Nucleus accumbens (tissue), 56 donors: ENCODE measurements at regions not wholly inside any gene's neighbourhood (a gene's known extent, or its start where the extent isn't known, plus 50 kb on each side); places are given as distances from the start of the nearest gene placed in this dataset.
"Not testable (repeated sequence)": the region's sequence is repeated elsewhere in the genome, so short reads cannot be mapped to it uniquely, and the experiment has no call there.

Source experiments
- DNase-seq, 56 donors: peaks; one replicate each; lab custom pipeline; 2025; lab: John Stamatoyannopoulos, UW

- not testable (repeated sequence) for DNase-seq
Observed at GRCh38 chr1:95297906-95298305, 63.9 kb downstream of the RWDD3 start.

GRCh38 chr1:95301091-95301490 is 67.1 kb downstream of the RWDD3 start:
- no peak for DNase-seq

- no peak for DNase-seq
Observed at GRCh38 chr1:95301614-95302013, 67.6 kb downstream of the RWDD3 start.

GRCh38 chr1:95304803-95305202 is 70.8 kb downstream of the RWDD3 start:
- DNase-seq: no peak

DNA sequence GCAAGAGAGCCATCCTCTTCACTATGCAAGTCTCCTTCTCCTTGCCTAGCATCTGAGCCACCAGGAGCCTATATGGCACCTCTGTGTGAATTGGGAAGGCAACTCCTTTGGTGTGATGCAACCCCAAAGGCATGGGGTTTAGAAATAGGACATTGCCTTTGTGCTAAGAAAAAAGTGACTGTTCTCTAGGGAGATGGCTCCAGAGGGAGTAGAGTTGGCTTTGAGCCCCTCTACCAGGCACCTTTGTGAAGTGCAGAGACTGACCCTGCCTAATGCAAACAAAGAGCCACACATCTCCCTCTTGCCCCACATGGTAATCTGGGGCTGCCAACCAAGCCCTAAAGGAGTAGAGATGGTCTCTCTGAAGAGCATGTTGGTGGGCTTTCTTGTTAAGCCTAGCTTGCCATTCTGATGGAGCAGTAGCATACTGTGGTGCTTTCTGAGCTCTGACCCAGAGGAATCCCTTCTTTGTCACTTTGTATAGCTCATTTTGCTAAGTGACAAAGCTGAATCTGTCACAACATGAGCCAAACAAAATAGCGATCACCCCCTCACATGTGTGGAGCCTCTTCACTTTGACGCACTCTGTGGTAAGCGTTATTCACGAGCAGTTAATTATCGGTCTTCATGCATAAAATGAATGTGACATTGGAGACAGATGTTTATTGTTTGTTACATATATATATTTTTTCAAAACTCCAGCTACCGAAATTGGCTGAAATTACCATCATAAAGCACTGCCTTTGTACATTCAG is 74.4 kb downstream of the RWDD3 start:
- no peak for DNase-seq

GRCh38 chr1:95309031-95309471 is 75.0 kb downstream of the RWDD3 start:
- peak in 29 of 56 donors; percentile 4 to 56 (median 15) for DNase-seq

DNA sequence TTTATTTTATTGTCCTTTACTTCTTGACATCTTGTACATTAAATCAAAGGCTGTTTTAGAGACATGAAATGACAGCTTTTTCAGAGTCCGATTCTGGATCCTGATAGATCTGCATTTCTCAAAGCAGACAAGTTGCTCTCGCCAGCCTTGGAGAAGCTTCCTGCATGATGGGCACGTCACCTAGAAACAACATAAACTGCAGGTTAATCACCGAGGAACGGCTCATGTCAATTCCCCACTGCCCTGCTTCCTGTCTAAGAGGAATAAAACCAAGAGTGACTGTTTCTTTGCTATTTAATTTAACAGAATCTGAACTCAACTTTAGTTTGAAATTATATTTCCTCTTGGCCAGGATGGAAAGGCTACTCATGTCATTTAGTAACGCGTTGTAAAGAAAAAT is 77.0 kb downstream of the RWDD3 start:
- DNase-seq: no peak

GRCh38 chr1:95311762-95312161 is 77.8 kb downstream of the RWDD3 start:
- DNase-seq: no peak

DNA sequence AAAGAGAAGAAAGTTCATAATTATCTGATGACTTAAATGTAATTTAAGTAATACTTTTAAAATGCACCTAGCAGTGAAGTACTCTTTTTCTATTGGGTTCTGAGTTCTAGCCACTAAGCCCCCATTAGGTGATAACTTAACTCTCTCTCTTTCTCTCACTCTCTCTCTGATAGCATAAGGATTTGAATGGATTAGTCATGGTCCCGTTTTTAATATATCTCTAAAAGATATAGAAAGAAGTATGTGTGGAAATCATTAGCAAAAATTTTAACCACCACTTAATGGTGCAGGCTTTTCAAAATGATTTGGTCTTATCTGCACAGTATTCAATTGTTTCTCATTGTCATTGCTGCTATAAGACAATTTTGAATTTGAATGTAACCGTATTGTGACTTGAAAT is 78.2 kb downstream of the RWDD3 start:
- no peak for DNase-seq

DNA sequence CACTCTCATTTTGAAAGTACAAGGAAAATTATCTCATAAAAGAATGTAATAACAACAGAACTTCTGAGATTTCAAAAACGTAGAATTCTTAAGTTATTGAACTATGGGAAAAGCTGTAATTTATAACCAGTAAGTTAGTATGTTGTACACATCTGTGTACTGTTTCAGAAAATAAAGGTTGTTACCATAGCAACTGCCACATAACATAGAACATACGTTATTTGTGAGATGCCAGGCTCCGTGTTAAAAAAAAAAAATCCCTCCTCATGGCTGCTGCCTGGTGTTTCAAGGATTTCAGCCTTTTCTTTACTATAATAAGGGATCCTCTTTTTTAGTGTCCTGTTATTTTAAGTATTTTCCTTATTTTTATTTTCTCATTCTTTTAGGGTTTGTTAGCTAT is 79.5 kb downstream of the RWDD3 start:
- no peak for DNase-seq

GRCh38 chr1:95321531-95321930 is 87.5 kb downstream of the RWDD3 start:
- peak in 3 of 56 donors; percentile 5 to 32 (median 12) for DNase-seq

- DNase-seq: peak in 12 of 56 donors; percentile 2 to 64 (median 6)
Observed at GRCh38 chr1:95323123-95323522, 89.1 kb downstream of the RWDD3 start.

GRCh38 chr1:95325349-95325748 is 91.3 kb downstream of the RWDD3 start:
- no peak for DNase-seq

DNA sequence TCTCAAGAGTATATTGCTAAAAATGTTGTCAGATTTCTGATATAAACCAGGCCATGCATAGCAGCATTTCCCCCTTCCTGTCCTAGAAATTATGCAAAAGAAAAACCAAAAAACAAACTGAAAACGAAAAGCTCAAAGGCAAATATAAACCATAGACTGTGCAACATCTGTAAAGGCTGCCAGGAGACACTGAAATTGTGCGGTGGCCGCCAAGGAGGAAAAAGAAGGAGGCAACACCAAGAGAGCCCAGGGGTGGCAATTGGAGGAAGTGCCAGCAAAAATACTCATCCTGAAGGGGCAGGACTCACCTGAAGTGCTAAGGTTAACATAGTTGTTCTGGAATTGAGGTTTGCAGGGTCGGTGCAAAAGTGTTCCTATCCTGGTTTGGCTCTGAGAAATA is 92.0 kb downstream of the RWDD3 start:
- DNase-seq: no peak

DNA sequence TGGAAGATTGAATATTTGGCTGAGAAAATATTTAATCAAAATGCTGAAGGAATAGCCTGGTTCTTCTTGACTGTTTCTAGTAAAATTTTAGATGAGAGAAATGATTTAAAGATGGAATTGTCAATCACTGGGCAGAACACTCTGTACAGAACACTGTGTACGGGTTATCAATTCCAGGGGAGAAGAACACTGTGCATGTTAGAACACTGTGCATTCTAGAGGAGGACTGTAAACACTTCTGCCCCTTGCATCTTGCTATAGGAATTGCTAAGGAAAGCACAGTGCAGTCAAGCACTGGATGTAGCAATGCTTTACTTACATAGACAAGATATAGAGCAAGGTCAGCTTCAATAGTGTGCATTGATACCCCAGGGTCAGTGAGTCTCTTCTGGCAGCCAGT is 98.7 kb downstream of the RWDD3 start:
- no peak for DNase-seq

DNA sequence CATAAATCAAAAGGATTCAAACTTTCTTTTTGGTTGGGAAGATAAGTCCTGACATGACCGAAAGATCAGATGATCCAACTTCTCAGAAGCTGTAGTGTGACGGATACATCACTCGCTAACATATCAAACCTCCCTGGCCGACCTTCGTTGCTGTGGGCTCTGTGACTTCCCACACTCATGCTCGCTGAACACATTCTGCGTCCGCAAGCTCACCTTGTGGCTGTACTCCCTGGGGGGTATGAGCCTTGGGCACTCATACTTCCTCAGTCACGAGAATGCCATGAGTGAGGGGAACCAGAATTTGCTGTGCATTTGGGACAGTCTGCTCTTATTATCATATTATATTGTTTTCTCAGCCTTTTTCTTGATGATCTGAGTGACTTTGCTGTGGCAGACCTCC is 105.4 kb downstream of the RWDD3 start:
- DNase-seq: no peak

GRCh38 chr1:95340061-95340460 is 106.1 kb downstream of the RWDD3 start:
- no peak for DNase-seq

GRCh38 chr1:95352767-95353166 is 118.8 kb downstream of the RWDD3 start:
- peak in 1 of 56 donors; percentile 0 for DNase-seq

DNA sequence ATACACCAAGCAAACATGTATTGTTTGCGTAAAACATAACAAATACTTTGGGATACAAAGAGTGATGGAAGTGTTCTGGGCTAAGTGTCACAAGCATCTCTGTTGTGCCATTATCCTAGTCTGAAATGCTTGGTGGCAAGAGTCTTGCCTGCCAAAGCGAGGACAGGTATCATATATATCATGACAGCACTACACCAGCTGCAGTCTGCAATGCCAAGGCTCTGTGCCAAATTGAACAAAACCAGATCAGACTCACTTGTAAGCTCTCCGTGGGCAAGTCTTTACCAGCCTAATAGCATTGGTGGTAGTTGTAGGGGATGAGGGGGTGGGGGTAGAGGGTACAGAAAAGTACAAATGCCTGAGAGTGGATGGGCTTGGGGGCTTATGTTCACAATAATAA is 119.2 kb downstream of the RWDD3 start:
- DNase-seq: no peak

DNA sequence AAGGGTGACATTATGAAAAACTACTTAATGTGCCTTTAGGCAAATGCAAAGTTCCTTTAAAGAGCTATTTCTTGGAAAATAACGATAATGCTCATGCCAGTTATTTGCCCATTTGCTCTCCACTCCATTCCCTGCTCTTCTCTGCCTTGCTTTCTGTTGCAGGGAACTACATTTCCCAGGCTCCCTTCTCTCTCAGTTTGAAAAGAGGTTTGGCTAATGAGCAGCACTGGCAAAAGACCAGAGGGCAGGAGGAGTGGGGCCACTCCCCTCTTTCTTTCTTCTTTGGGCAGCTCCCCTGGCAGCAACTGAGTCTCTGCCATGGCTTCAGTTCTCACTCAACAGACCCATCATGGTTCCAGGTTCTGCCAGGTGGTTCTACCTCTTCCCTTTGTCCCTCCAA is 130.5 kb downstream of the RWDD3 start:
- no peak for DNase-seq

- no peak for DNase-seq
Observed at GRCh38 chr1:95366498-95366897, 132.5 kb downstream of the RWDD3 start.

- DNase-seq: no peak
Observed at GRCh38 chr1:95368178-95368577, 134.2 kb downstream of the RWDD3 start.
